IPS-20b (cell line): ENCODE measurements at regions not wholly inside any gene's neighbourhood (a gene's known extent, or its start where the extent isn't known, plus 50 kb on each side); places are given as distances from the start of the nearest gene placed in this dataset.

Source experiments
- H3K27ac ChIP-seq: one replicate; pipeline ENCODE4 v1.5.1; 2013; ENCODE audit warnings: low read length
- H3K27me3 ChIP-seq: 2 replicates; pipeline ENCODE4 v1.6.1; 2013; ENCODE audit warnings: mild to moderate bottlenecking, low read length, inconsistent platforms; ENCODE audit not compliant: insufficient read depth
- H3K36me3 ChIP-seq: 2 replicates; pipeline ENCODE4 v1.6.1; 2013; ENCODE audit warnings: low read depth, mild to moderate bottlenecking, inconsistent platforms, low read length, moderate library complexity; ENCODE audit not compliant: insufficient read depth
- H3K4me1 ChIP-seq: 2 replicates; pipeline ENCODE4 v1.6.1; 2013; ENCODE audit warnings: mild to moderate bottlenecking, control low read depth, inconsistent platforms, low read length, moderate library complexity; ENCODE audit not compliant: insufficient read depth
- H3K4me3 ChIP-seq: 2 replicates; pipeline ENCODE4 v1.5.1; 2013; ENCODE audit warnings: mild to moderate bottlenecking, low read length, inconsistent platforms
- H3K9ac ChIP-seq: 2 replicates; pipeline ENCODE4 v1.6.1; 2013; ENCODE audit warnings: low read depth, mild to moderate bottlenecking, inconsistent platforms, low read length, moderate library complexity
- H3K9me3 ChIP-seq: 2 replicates; pipeline ENCODE4 v1.6.1; 2013; ENCODE audit warnings: mild to moderate bottlenecking, low read depth, low read length, inconsistent platforms; ENCODE audit not compliant: insufficient read depth

DNA sequence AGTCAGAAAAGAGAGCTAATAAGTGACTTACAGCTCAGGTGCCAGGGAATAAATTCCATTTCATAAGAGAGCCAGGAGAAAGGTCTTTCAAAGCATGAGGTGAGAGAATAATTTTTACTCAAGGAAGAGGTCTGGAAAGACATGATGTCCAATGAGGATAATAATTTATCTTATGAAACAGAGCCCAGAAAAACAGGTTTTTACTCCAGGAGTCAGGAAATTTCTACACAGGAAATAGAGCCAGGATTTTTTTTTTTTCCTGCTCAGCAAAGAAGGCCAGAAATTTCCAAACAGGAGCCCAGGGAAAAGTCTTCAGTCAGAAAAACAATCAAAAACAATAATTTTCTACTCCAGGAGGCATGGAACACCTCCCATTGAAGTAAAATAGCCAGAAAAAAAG is 1185.7 kb upstream of the TSPY4 start:
- no peaks in the 10 kb centered on the region for H3K4me1 ChIP-seq
- no peaks in the 10 kb centered on the region for H3K9me3 ChIP-seq
- no peak overlapping the region for H3K9ac ChIP-seq
- no peak overlapping the region for H3K4me3 ChIP-seq
- H3K36me3 ChIP-seq = no peaks in the 10 kb centered on the region
- H3K27ac ChIP-seq = no peak overlapping the region
- H3K27me3 ChIP-seq = no peaks in the 10 kb centered on the region

DNA sequence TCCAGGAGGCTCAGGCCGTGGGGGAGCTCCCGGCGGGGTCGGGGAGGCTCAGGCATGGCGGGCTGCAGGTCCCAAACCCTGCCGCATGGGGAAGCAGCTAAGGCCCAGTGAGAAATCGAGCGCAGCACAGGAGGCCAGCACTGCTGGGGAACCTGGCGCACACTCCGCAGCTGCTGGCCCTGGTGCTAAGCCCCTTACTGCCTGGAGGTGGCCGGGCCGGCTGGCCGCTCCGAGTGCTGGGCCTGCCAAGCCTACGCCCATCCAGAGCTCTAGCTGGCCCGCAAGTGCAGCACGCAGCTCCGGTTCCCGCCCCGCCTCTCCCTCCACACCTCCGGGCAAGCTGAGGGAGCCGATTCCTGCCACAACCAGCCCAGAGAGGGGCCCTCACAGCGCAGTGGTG is 1208.7 kb upstream of the TSPY4 start:
- Histone ChIP-seq H3K9ac (no peak overlapping the region), H3K9me3 (no peaks in the 10 kb centered on the region), H3K4me1 (no peaks in the 10 kb centered on the region), H3K36me3 (no peaks in the 10 kb centered on the region), H3K4me3 (no peak overlapping the region), H3K27me3 (no peaks in the 10 kb centered on the region), H3K27ac (no peak overlapping the region)

DNA sequence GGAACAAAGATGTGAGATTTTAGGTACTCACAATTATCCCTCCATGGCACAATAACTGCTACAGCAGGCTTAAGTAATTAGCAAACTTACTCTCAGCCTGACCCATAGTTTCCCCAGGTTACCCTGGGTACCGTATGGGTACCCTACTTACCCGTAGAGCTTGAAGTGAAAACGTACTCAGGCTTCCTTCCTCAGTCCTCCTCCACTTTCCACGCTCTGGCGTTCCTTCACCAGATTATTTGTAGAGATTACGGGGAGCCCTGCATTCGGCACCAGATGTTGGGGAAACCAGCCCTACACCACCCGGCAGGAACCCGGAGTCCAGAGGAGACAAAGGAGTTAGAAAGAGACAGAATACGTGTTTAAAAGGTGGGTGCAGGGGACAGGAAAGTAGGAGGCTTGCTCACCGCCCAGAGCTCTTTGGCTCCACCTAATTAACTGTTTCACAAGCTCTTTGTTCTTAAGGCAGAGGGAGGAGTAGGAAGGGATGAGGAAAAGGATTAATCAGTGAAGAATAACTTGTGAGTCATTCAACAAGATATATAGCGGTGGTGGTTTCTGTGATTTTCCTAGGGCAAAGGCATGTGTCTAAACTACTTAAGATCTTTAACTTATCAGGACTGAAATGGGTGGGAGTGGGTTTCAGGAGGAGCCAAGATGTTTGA is 1211.2 kb upstream of the TSPY4 start:
- H3K4me3 ChIP-seq = no peak overlapping the region; the same call in 1 of the 2 replicates
- H3K27ac ChIP-seq = no peak overlapping the region
- H3K9me3 ChIP-seq = no peaks in the 10 kb centered on the region
- H3K4me1 ChIP-seq = no peaks in the 10 kb centered on the region
- no peaks in the 10 kb centered on the region for H3K27me3 ChIP-seq
- H3K36me3 ChIP-seq = no peaks in the 10 kb centered on the region
- H3K9ac ChIP-seq = no peak overlapping the region

DNA sequence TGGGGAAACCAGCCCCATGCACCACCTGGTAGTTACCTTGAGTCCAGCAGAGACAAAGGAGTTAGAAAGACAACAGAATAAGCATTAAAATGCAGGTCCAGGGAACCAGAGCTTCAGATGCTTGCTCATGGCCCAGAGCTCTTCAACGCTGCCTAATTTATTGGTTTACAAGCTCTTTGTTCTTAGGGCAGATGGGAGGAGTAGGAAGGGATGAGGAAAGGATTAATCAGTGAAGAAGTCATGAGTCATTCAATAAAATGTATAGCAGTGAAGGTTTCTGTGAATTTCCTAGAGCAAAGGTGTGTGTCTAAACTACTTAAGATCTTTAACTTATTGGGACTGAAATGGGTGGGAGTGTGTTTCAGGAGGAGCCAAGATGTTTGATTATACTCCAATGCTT is 1210.3 kb upstream of the AMELY start:
- Histone ChIP-seq H3K4me3 (no peak overlapping the region), H3K36me3 (no peaks in the 10 kb centered on the region), H3K9ac (no peak overlapping the region), H3K9me3 (no peaks in the 10 kb centered on the region), H3K27me3 (no peaks in the 10 kb centered on the region), H3K27ac (no peak overlapping the region), H3K4me1 (no peaks in the 10 kb centered on the region)

DNA sequence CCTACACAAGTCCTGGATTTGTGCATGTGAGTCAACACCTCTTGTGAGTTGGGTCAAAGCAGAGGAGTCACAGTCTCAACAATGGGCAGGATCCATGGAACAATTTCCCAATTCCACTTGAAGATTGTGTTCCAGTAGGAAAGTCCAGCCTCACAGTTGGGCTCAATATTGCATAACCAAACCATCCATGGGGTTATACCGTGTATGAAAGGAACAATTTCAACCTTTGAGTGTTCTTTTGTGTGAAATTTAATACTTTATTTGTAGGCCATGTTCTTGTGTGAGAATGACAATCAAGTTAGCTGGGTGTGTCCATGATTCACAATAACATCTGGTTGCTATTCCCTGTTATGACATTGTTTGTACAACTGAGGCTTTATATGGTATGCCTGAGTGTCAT is 1182.9 kb upstream of the AMELY start:
- Histone ChIP-seq H3K36me3 (no peaks in the 10 kb centered on the region), H3K27me3 (no peaks in the 10 kb centered on the region)

DNA sequence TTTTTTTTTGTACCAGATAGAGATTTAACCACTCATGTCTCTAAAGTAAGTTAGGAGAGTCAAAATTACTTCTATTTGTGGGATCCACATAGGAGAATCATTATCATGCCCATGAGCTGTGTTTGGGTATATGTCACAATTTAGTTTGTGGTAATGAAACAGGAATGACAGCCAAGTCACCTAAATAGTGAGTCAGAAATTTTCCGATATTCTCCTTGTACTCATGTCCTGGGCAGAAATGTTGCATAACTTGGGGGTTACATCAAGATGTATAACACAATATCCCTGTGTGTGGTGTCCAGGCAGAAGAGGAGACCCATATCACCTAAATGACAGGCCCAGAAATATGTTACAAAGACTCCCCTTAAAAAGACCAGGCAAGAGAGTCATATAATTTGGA is 1181.4 kb upstream of the AMELY start:
- no peaks in the 10 kb centered on the region for H3K27me3 ChIP-seq
- no peaks in the 10 kb centered on the region for H3K9me3 ChIP-seq
- H3K27ac ChIP-seq = no peak overlapping the region
- H3K9ac ChIP-seq = no peak overlapping the region
- no peak overlapping the region for H3K4me3 ChIP-seq
- H3K36me3 ChIP-seq = no peaks in the 10 kb centered on the region
- H3K4me1 ChIP-seq = no peaks in the 10 kb centered on the region

More for the DNA sequence above, 1182.9 kb upstream of the AMELY start:
- Histone ChIP-seq H3K9me3 (no peaks in the 10 kb centered on the region), H3K9ac (no peak overlapping the region), H3K4me1 (no peaks in the 10 kb centered on the region), H3K4me3 (no peak overlapping the region), H3K27ac (no peak overlapping the region)

DNA sequence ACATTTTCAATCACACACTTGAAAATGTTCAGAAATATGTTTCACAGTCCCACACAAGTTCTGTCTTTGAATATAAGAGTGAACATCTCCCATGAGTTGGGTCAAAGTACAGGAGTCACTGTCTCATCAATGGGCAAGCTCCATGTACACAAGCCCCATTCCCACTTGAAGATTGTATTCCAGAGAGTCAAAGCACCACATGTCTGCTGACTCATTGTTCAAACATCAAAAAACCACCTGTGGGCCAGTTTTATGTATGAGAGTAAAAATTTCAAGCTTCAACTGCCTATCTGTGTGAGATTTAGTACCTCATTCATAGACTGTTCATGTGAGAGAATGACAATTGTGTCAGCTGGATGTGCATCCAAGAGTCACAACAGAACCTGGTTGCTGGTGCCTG is 1174.4 kb upstream of the AMELY start:
- H3K36me3 ChIP-seq = no peaks in the 10 kb centered on the region
- H3K4me3 ChIP-seq = no peak overlapping the region
- H3K4me1 ChIP-seq = no peaks in the 10 kb centered on the region
- no peak overlapping the region for H3K27ac ChIP-seq
- H3K9me3 ChIP-seq = no peaks in the 10 kb centered on the region
- no peak overlapping the region for H3K9ac ChIP-seq
- no peaks in the 10 kb centered on the region for H3K27me3 ChIP-seq

DNA sequence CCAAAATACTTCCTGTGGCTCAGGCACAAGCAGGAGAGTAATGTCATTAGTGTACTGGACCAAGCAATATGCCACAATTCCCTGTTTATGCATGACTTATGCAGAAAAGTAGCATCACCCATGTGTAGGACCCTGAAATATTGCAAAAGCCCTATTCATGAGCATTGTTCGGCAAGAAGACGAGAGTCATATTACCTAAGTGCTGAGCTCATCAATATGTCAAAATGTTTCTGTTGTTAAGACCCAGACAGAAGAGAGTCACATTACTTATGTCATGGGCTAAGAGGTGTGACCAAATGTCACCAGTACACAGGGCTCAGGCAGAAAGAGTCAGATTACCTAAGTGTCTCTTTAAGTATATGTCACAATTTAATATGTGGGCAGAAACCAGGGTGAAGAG is 1172.6 kb upstream of the AMELY start:
- no peaks in the 10 kb centered on the region for H3K9me3 ChIP-seq
- no peaks in the 10 kb centered on the region for H3K27me3 ChIP-seq
- no peak overlapping the region for H3K27ac ChIP-seq
- no peak overlapping the region for H3K9ac ChIP-seq
- H3K4me1 ChIP-seq = no peaks in the 10 kb centered on the region
- H3K36me3 ChIP-seq = no peaks in the 10 kb centered on the region
- no peak overlapping the region for H3K4me3 ChIP-seq

DNA sequence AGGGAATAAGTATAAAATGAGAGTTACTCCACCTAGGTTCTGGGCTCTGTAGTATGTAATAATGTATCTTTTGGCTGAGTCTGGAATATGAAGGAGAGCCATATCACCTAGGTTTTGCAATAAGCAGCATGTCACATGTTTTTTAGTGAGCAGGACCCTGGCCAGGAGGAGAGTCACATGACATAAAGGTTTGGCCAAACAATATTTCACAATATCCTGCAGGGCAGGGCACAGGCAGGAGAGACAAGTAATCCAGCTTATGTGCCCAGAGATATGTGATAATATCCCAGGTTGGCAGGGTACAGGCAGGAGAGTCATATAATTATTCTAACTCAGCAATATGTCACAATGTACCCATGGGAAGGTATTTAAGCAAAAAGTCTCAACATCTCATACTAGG is 1169.6 kb upstream of the AMELY start:
- H3K27ac ChIP-seq = no peak overlapping the region
- no peak overlapping the region for H3K9ac ChIP-seq
- H3K36me3 ChIP-seq = no peaks in the 10 kb centered on the region
- H3K9me3 ChIP-seq = no peaks in the 10 kb centered on the region
- H3K27me3 ChIP-seq = no peaks in the 10 kb centered on the region
- no peaks in the 10 kb centered on the region for H3K4me1 ChIP-seq
- H3K4me3 ChIP-seq = no peak overlapping the region

DNA sequence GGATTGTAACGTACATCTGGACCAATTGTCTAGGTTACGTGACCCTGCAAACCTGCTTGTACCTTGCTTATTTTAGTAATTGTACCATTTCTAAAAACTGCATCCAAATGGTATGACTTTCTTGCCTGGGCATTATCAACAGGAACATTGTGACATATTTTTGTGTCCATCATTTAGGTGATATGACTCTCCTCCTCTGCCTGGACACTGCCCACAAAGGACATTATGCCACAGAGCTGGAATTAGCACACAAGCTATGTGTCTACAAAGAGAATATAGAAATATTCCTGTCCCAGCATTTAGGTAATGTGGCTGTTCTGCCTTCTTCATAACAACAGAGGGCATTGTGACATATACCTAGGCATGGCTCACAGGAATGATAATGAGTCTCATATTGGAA is 1153.7 kb upstream of the AMELY start:
- no peak overlapping the region for H3K9ac ChIP-seq
- H3K27me3 ChIP-seq = no peaks in the 10 kb centered on the region
- no peak overlapping the region for H3K27ac ChIP-seq
- no peaks in the 10 kb centered on the region for H3K4me1 ChIP-seq
- H3K36me3 ChIP-seq = no peaks in the 10 kb centered on the region
- no peak overlapping the region for H3K4me3 ChIP-seq
- H3K9me3 ChIP-seq = no peaks in the 10 kb centered on the region

DNA sequence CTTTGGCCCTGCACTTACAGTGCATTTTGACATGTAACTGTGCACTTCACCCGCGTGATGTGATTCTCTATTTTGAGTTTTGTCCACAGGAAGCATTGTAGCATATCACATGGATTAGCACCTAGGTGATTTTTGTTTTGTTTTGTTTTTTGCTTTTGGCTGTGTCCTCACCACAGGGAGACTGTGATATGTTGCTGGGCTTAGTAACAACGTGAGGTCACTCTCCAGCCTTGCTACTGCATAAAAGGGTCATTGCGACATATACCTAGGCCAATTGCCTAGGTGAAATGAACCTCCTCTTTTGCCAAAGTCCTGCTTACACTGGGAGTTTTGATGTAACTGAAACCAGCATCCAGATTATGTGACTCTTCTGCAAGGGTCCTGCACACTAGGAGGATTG is 1152.9 kb upstream of the AMELY start:
- no peaks in the 10 kb centered on the region for H3K36me3 ChIP-seq
- H3K4me1 ChIP-seq = no peaks in the 10 kb centered on the region
- H3K9ac ChIP-seq = no peak overlapping the region
- no peak overlapping the region for H3K27ac ChIP-seq
- H3K27me3 ChIP-seq = no peaks in the 10 kb centered on the region
- H3K4me3 ChIP-seq = no peak overlapping the region
- H3K9me3 ChIP-seq = no peaks in the 10 kb centered on the region

DNA sequence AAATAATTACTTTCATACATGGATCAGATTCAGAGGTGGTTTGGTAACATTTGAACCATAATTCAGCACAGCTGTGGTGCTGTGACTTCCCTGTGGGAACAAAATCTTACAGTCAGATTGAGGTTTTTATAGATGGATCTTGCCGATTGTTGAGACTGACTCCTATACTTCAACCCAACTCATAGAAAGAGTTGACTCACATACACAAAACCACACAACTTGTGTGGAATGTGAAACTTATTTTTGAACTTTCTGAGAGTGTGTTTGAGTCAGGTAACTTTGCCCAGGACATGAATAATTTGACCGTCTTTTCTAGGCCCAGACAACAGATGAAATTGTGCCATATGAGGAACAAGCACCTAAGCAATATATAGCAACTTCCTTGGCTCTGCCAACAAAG is 1152.4 kb upstream of the AMELY start:
- Histone ChIP-seq H3K27me3 (no peaks in the 10 kb centered on the region), H3K9ac (no peak overlapping the region), H3K4me1 (no peaks in the 10 kb centered on the region), H3K9me3 (no peaks in the 10 kb centered on the region), H3K27ac (no peak overlapping the region), H3K36me3 (no peaks in the 10 kb centered on the region), H3K4me3 (no peak overlapping the region)
